ENCODE measurements at regions not wholly inside any gene's neighbourhood (a gene's known extent, or its start where the extent isn't known, plus 50 kb on each side); places are given as distances from the start of the nearest gene placed in this dataset.
"Not testable (repeated sequence)": the region's sequence is repeated elsewhere in the genome, so short reads cannot be mapped to it uniquely, and the experiment has no call there.

- H3K27me3 Mint-ChIP-seq: peaks cover 34% of the 10 kb centered on the region
- no peak for DNase-seq
- H3K4me3 Mint-ChIP-seq: no peak overlapping the region
- peaks cover 15% of the 10 kb centered on the region for H3K4me1 Mint-ChIP-seq
- no peaks in the 10 kb centered on the region for H3K9me3 Mint-ChIP-seq
- H3K36me3 Mint-ChIP-seq: no peaks in the 10 kb centered on the region
- H3K27ac Mint-ChIP-seq: no peak overlapping the region
These were observed 320.1 kb upstream of the THBS1 start for GRCh38 chr15:39260791-39261190.

GRCh38 chr15:39261397-39262183, 319.3 kb upstream of the THBS1 start:
- peaks cover 15% of the 10 kb centered on the region for H3K4me1 Mint-ChIP-seq
- not testable (repeated sequence) for H3K9me3 Mint-ChIP-seq, H3K36me3 Mint-ChIP-seq, H3K27ac Mint-ChIP-seq, H3K4me3 Mint-ChIP-seq, DNase-seq
- H3K27me3 Mint-ChIP-seq: peaks cover 33% of the 10 kb centered on the region

- Mint-ChIP-seq H3K27me3 (peaks cover 32% of the 10 kb centered on the region), H3K4me1 (peaks cover 15% of the 10 kb centered on the region)
- DNase-seq: peak; percentile 5
- not testable (repeated sequence) for H3K4me3 Mint-ChIP-seq, H3K27ac Mint-ChIP-seq, H3K36me3 Mint-ChIP-seq, H3K9me3 Mint-ChIP-seq
These were observed 317.7 kb upstream of the THBS1 start for GRCh38 chr15:39262995-39263772.

GRCh38 chr15:39265261-39265660, 315.6 kb upstream of the THBS1 start:
- Mint-ChIP-seq H3K4me1 (peaks cover 15% of the 10 kb centered on the region), H3K4me3 (no peak overlapping the region), H3K27me3 (peaks cover 28% of the 10 kb centered on the region), H3K9me3 (no peaks in the 10 kb centered on the region), H3K36me3 (no peaks in the 10 kb centered on the region), H3K27ac (no peak overlapping the region)
- no peak for DNase-seq

GRCh38 chr15:39266890-39267289, 314.0 kb upstream of the THBS1 start:
- Mint-ChIP-seq H3K27me3 (peaks cover 19% of the 10 kb centered on the region), H3K4me3 (no peak overlapping the region), H3K9me3 (no peaks in the 10 kb centered on the region), H3K4me1 (peaks cover 13% of the 10 kb centered on the region), H3K36me3 (no peaks in the 10 kb centered on the region), H3K27ac (no peak overlapping the region)
- no peak for DNase-seq

GRCh38 chr15:39267685-39268084, 313.2 kb upstream of the THBS1 start:
- no peaks in the 10 kb centered on the region for H3K9me3 Mint-ChIP-seq
- H3K36me3 Mint-ChIP-seq: no peaks in the 10 kb centered on the region
- no peak for DNase-seq
- no peak overlapping the region for H3K27ac Mint-ChIP-seq
- peaks cover 16% of the 10 kb centered on the region for H3K27me3 Mint-ChIP-seq
- peaks cover 5% of the 10 kb centered on the region for H3K4me1 Mint-ChIP-seq
- H3K4me3 Mint-ChIP-seq: no peak overlapping the region

- H3K9me3 Mint-ChIP-seq: no peaks in the 10 kb centered on the region
- no peak overlapping the region for H3K4me3 Mint-ChIP-seq
- DNase-seq: no peak
- peaks cover 12% of the 10 kb centered on the region for H3K27me3 Mint-ChIP-seq
- H3K27ac Mint-ChIP-seq: no peak overlapping the region
- no peaks in the 10 kb centered on the region for H3K4me1 Mint-ChIP-seq
- H3K36me3 Mint-ChIP-seq: no peaks in the 10 kb centered on the region
These were observed 311.5 kb upstream of the THBS1 start for GRCh38 chr15:39269352-39269751.

GRCh38 chr15:39269821-39270220, 311.1 kb upstream of the THBS1 start:
- no peaks in the 10 kb centered on the region for H3K36me3 Mint-ChIP-seq
- H3K9me3 Mint-ChIP-seq: no peaks in the 10 kb centered on the region
- peaks cover 12% of the 10 kb centered on the region for H3K27me3 Mint-ChIP-seq
- no peaks in the 10 kb centered on the region for H3K4me1 Mint-ChIP-seq
- no peak for DNase-seq
- H3K27ac Mint-ChIP-seq: no peak overlapping the region
- H3K4me3 Mint-ChIP-seq: no peak overlapping the region

- no peaks in the 10 kb centered on the region for H3K36me3 Mint-ChIP-seq
- peaks cover 12% of the 10 kb centered on the region for H3K27me3 Mint-ChIP-seq
- no peak overlapping the region for H3K27ac Mint-ChIP-seq
- DNase-seq: no peak
- no peaks in the 10 kb centered on the region for H3K9me3 Mint-ChIP-seq
- H3K4me1 Mint-ChIP-seq: no peaks in the 10 kb centered on the region
- H3K4me3 Mint-ChIP-seq: no peak overlapping the region
These were observed 310.5 kb upstream of the THBS1 start for GRCh38 chr15:39270221-39270855.

- H3K27me3 Mint-ChIP-seq: peaks cover 12% of the 10 kb centered on the region
- no peaks in the 10 kb centered on the region for H3K4me1 Mint-ChIP-seq
- H3K9me3 Mint-ChIP-seq: no peaks in the 10 kb centered on the region
- no peak overlapping the region for H3K4me3 Mint-ChIP-seq
- no peaks in the 10 kb centered on the region for H3K36me3 Mint-ChIP-seq
- no peak overlapping the region for H3K27ac Mint-ChIP-seq
- no peak for DNase-seq
These were observed 309.9 kb upstream of the THBS1 start for GRCh38 chr15:39270934-39271333.

GRCh38 chr15:39272901-39273300, 308.0 kb upstream of the THBS1 start:
- Mint-ChIP-seq H3K4me1 (no peaks in the 10 kb centered on the region), H3K27me3 (peaks cover 10% of the 10 kb centered on the region), H3K9me3 (no peaks in the 10 kb centered on the region), H3K36me3 (no peaks in the 10 kb centered on the region), H3K4me3 (no peak overlapping the region), H3K27ac (no peak overlapping the region)
- no peak for DNase-seq

GRCh38 chr15:39273717-39274411, 307.0 kb upstream of the THBS1 start:
- no peaks in the 10 kb centered on the region for H3K36me3 Mint-ChIP-seq
- no peaks in the 10 kb centered on the region for H3K9me3 Mint-ChIP-seq
- no peak overlapping the region for H3K27ac Mint-ChIP-seq
- H3K4me3 Mint-ChIP-seq: no peak overlapping the region
- H3K27me3 Mint-ChIP-seq: peaks cover 4% of the 10 kb centered on the region
- DNase-seq: no peak
- no peaks in the 10 kb centered on the region for H3K4me1 Mint-ChIP-seq

GRCh38 chr15:39275066-39275465, 305.8 kb upstream of the THBS1 start:
- Mint-ChIP-seq H3K4me1 (no peaks in the 10 kb centered on the region), H3K27ac (no peak overlapping the region), H3K9me3 (no peaks in the 10 kb centered on the region), H3K4me3 (no peak overlapping the region), H3K27me3 (peaks cover 5% of the 10 kb centered on the region), H3K36me3 (no peaks in the 10 kb centered on the region)
- DNase-seq: no peak

- Mint-ChIP-seq H3K9me3 (peaks cover 5% of the 10 kb centered on the region), H3K4me1 (no peaks in the 10 kb centered on the region), H3K36me3 (no peaks in the 10 kb centered on the region), H3K27me3 (peaks cover 9% of the 10 kb centered on the region), H3K4me3 (no peak overlapping the region), H3K27ac (no peak overlapping the region)
- DNase-seq: no peak
These were observed 301.6 kb upstream of the THBS1 start for GRCh38 chr15:39279311-39279710.

GRCh38 chr15:39281094-39281493, 299.8 kb upstream of the THBS1 start:
- Mint-ChIP-seq H3K27me3 (peaks cover 14% of the 10 kb centered on the region), H3K9me3 (peaks cover 5% of the 10 kb centered on the region), H3K27ac (no peak overlapping the region), H3K4me3 (no peak overlapping the region), H3K36me3 (no peaks in the 10 kb centered on the region), H3K4me1 (no peaks in the 10 kb centered on the region)
- no peak for DNase-seq
